MM.1S (cell line): ENCODE measurements at regions not wholly inside any gene's neighbourhood (a gene's known extent, or its start where the extent isn't known, plus 50 kb on each side); places are given as distances from the start of the nearest gene placed in this dataset.

Source experiments
- DNase-seq: peaks from one replicate; pipeline ENCODE4 v3.0.0-alpha.2; 2015
- H2AFZ ChIP-seq: fragments of 300-600 bp; sonication (generic); 2 replicates; pipeline ENCODE4 v1.6.0; 2016; ENCODE audit warnings: antibody characterized with exemption, low read length
- H3F3A ChIP-seq: fragments of 300-600 bp; sonication (generic); 2 replicates; pipeline ENCODE4 v1.6.1; 2016; ENCODE audit warnings: mild to moderate bottlenecking, antibody characterized with exemption, low read length, moderate library complexity, mixed read lengths; ENCODE audit not compliant: insufficient read depth
- H3K27ac ChIP-seq: fragments of 300-600 bp; sonication (generic); 2 replicates; pipeline ENCODE4 v1.5.1; 2016; ENCODE audit warnings: mild to moderate bottlenecking, low read length
- H3K27me3 ChIP-seq: fragments of 300-600 bp; sonication (generic); replicated peaks from 2 replicates; pipeline ENCODE4 v1.6.0; 2016; ENCODE audit warnings: low read length; ENCODE audit not compliant: insufficient read depth
- H3K36me3 ChIP-seq: fragments of 300-600 bp; sonication (generic); replicated peaks from 2 replicates; pipeline ENCODE4 v1.6.1; 2016; ENCODE audit warnings: mild to moderate bottlenecking, low read length, mixed read lengths; ENCODE audit not compliant: insufficient read depth
- H3K4me1 ChIP-seq: fragments of 300-600 bp; sonication (generic); 2 replicates; pipeline ENCODE4 v1.6.1; 2016; ENCODE audit warnings: low read length, mixed read lengths
- H3K4me2 ChIP-seq: fragments of 300-600 bp; sonication (generic); 2 replicates; pipeline ENCODE4 v1.6.0; 2016; ENCODE audit warnings: low read depth, low read length
- H3K4me3 ChIP-seq: fragments of 300-600 bp; sonication (generic); 2 replicates; pipeline ENCODE4 v1.5.1; 2016; ENCODE audit warnings: low read length, mixed read lengths
- H3K79me2 ChIP-seq: fragments of 300-600 bp; sonication (generic); 2 replicates; pipeline ENCODE4 v1.6.1; 2016; ENCODE audit warnings: mixed run types, low read length, mixed read lengths
- H3K9ac ChIP-seq: fragments of 300-600 bp; sonication (generic); 2 replicates; pipeline ENCODE4 v1.6.1; 2016; ENCODE audit warnings: low read length, mixed read lengths
- H3K9me2 ChIP-seq: fragments of 300-600 bp; sonication (generic); replicated peaks from 2 replicates; pipeline ENCODE4 v1.6.1; 2016; ENCODE audit warnings: mild to moderate bottlenecking, low read length, mixed read lengths; ENCODE audit not compliant: insufficient read depth
- H3K9me3 ChIP-seq: fragments of 300-600 bp; sonication (generic); replicated peaks from 2 replicates; pipeline ENCODE4 v1.6.1; 2016; ENCODE audit warnings: mild to moderate bottlenecking, low read length, mixed read lengths; ENCODE audit not compliant: insufficient read depth
- H4K20me1 ChIP-seq: fragments of 300-600 bp; sonication (generic); 2 replicates; pipeline ENCODE4 v1.6.1; 2016; ENCODE audit warnings: mild to moderate bottlenecking, low read length, moderate library complexity, mixed read lengths; ENCODE audit not compliant: insufficient read depth
- EZH2 ChIP-seq: fragments of 300-600 bp; sonication (generic); optimal IDR thresholded peaks from 2 replicates; pipeline ENCODE3; 2017; ENCODE audit warnings: low read depth, mild to moderate bottlenecking, antibody characterized with exemption, low read length, mixed read lengths
- EZH2phosphoT487 ChIP-seq: fragments of 300-600 bp; sonication (generic); IDR thresholded peaks from 2 replicates; pipeline ENCODE4 v1.6.1; 2018; ENCODE audit warnings: antibody characterized with exemption, low read length
- TF ChIP-seq, protein P1 (sequence below): fragments of 300-600 bp; sonication (generic); IDR thresholded peaks from 2 replicates; pipeline ENCODE4 v1.5.1; 2016; ENCODE audit warnings: antibody characterized with exemption, low read length, mixed read lengths

DNA sequence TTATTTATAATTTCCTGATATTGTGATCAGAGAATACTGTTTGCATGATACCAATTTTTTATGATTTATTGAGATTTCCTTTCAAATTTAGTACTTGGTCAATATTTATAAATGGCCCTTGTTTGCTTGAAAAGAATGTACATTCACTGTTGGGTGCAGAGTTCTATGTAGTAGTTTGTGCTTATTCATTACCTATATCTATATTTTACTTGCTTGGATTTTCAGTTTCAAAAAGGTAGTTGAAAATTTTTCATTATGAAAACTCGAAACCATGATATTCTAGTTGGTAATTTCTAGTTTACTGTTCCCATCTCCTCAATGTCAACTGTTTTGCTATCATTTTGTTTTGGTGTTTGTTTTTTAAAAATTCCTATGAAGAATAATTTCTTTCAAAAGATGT, 155.7 kb downstream of the AASDHPPT start:
- Histone ChIP-seq H3K27ac (no peak overlapping the region), H3K36me3 (no peaks in the 10 kb centered on the region), H3K4me1 (peaks cover 14% of the 10 kb centered on the region), H3F3A (no peaks in the 10 kb centered on the region), H3K9me2 (no peaks in the 10 kb centered on the region), H3K4me2 (peak overlapping the region; percentile 44; the same call in 1 of the 2 replicates), H2AFZ (no peak overlapping the region), H3K4me3 (peak overlapping the region; percentile 14; the same call in 1 of the 2 replicates), H3K9me3 (no peaks in the 10 kb centered on the region), H3K27me3 (no peaks in the 10 kb centered on the region), H3K9ac (no peak overlapping the region), H4K20me1 (no peaks in the 10 kb centered on the region), H3K79me2 (no peaks in the 10 kb centered on the region)
- peak; percentile 17 for DNase-seq
- TF ChIP-seq EZH2phosphoT487 = no peak
- TF ChIP-seq, protein P1, sequence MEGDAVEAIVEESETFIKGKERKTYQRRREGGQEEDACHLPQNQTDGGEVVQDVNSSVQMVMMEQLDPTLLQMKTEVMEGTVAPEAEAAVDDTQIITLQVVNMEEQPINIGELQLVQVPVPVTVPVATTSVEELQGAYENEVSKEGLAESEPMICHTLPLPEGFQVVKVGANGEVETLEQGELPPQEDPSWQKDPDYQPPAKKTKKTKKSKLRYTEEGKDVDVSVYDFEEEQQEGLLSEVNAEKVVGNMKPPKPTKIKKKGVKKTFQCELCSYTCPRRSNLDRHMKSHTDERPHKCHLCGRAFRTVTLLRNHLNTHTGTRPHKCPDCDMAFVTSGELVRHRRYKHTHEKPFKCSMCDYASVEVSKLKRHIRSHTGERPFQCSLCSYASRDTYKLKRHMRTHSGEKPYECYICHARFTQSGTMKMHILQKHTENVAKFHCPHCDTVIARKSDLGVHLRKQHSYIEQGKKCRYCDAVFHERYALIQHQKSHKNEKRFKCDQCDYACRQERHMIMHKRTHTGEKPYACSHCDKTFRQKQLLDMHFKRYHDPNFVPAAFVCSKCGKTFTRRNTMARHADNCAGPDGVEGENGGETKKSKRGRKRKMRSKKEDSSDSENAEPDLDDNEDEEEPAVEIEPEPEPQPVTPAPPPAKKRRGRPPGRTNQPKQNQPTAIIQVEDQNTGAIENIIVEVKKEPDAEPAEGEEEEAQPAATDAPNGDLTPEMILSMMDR = no peak
- no peak for TF ChIP-seq EZH2

DNA sequence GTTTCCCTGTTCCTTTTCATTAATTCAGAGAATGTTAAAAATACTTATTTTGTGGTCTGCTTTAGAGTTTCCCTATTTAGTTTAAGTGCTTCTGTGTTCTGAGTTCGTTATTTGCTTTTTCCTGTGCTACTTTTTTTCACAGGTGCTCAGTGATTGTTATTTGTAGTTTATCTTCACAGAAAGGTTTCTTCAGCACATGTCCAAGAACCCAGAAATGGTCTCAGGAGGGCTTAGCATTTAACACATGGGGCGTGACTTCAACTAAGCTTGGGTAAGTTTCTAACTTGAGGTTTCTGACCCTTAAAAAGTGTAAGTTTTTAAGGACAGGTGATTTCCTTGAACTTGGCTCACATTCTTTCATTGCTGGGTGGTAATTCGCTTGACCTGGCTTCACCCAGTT, 157.3 kb downstream of the AASDHPPT start:
- no peaks in the 10 kb centered on the region for H4K20me1 ChIP-seq
- H2AFZ ChIP-seq = no peak overlapping the region
- no peaks in the 10 kb centered on the region for H3F3A ChIP-seq
- peaks cover 14% of the 10 kb centered on the region for H3K4me1 ChIP-seq
- H3K27me3 ChIP-seq = no peaks in the 10 kb centered on the region
- H3K79me2 ChIP-seq = no peaks in the 10 kb centered on the region
- peak; percentile 33 for DNase-seq
- H3K9me2 ChIP-seq = no peaks in the 10 kb centered on the region
- no peak overlapping the region for H3K9ac ChIP-seq
- no peaks in the 10 kb centered on the region for H3K36me3 ChIP-seq
- H3K4me2 ChIP-seq = peak overlapping the region; percentile 10; the same call in 1 of the 2 replicates
- TF ChIP-seq EZH2phosphoT487 = no peak
- TF ChIP-seq, protein P1 = no peak
- no peak for TF ChIP-seq EZH2
- no peak overlapping the region; the same call in 1 of the 2 replicates for H3K27ac ChIP-seq
- no peaks in the 10 kb centered on the region for H3K9me3 ChIP-seq
- no peak overlapping the region for H3K4me3 ChIP-seq

DNA sequence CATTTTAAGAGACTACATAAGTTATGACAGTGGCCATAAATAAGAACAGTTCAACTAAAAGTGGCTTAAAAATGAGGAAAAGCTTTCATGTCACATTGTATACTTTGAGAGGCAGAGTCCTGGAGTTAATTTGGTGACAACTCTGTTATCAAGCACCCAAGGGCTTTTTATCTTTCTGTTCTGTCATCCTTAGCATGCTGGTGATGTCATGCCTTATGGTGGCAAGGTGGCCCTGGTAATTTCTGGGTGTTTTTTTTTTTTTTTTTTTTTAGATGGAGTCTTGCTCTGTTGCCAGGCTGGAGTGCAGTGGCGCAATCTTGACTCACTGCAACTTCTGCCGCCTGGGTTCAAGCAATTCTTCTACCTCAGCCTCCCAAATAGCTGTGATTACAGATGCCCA, 158.8 kb downstream of the AASDHPPT start:
- no peak overlapping the region for H2AFZ ChIP-seq
- peaks cover 14% of the 10 kb centered on the region for H3K4me1 ChIP-seq
- H3K27ac ChIP-seq = no peak overlapping the region
- H4K20me1 ChIP-seq = no peaks in the 10 kb centered on the region
- no peak overlapping the region for H3K9ac ChIP-seq
- H3K9me3 ChIP-seq = no peaks in the 10 kb centered on the region
- H3F3A ChIP-seq = no peaks in the 10 kb centered on the region
- H3K4me3 ChIP-seq = no peak overlapping the region
- no peak for DNase-seq
- no peaks in the 10 kb centered on the region for H3K36me3 ChIP-seq
- TF ChIP-seq, protein P1 = no peak
- TF ChIP-seq EZH2phosphoT487 (no peak), EZH2 (no peak)
- H3K4me2 ChIP-seq = no peak overlapping the region
- H3K27me3 ChIP-seq = no peaks in the 10 kb centered on the region
- H3K9me2 ChIP-seq = no peaks in the 10 kb centered on the region
- H3K79me2 ChIP-seq = no peaks in the 10 kb centered on the region
